Heart right ventricle (tissue), 16 donors: ENCODE measurements at regions not wholly inside any gene's neighbourhood (a gene's known extent, or its start where the extent isn't known, plus 50 kb on each side); places are given as distances from the start of the nearest gene placed in this dataset.

Experiments used
- ATAC-seq, 8 donors: fragments of 200-7000 bp; cut with Tn5 transposase; one replicate each; pipeline ENCODE4 v1.9.1; 2020; ENCODE audit warnings: mild to moderate bottlenecking in 8 of 8, moderate library complexity in 8 of 8, moderate number of reproducible peaks in 1 of 8
- DNase-seq, 2 donors: peaks; one replicate each; pipeline ENCODE4 v3.0.0-alpha.2; 2020
- H3K27ac ChIP-seq, 10 donors: fragments of 200-600 bp; sonication (generic) in 2 of 10; one replicate each; pipeline versions ENCODE4 v1.5.0 to v1.8.0; 2020 to 2022; ENCODE audit warnings: mild to moderate bottlenecking in 3 of 10
- H3K27me3 ChIP-seq, 7 donors: fragments of 200-600 bp; one replicate each; pipeline ENCODE4 v1.8.0; 2021 to 2022; ENCODE audit warnings: mild to moderate bottlenecking in 2 of 7
- H3K36me3 ChIP-seq, 9 donors: fragments of 200-600 bp; sonication (generic) in 1 of 9; one replicate each; pipeline versions ENCODE4 v1.5.0 to v1.8.0; 2020 to 2022; ENCODE audit warnings: mild to moderate bottlenecking in 2 of 9
- H3K4me1 ChIP-seq, 9 donors: fragments of 200-600 bp; sonication (generic) in 1 of 9; one replicate each; pipeline versions ENCODE4 v1.5.0 to v1.8.0; 2020 to 2022; ENCODE audit warnings: mild to moderate bottlenecking in 4 of 9
- H3K4me3 ChIP-seq, 10 donors: fragments of 200-600 bp; sonication (generic) in 2 of 10; one replicate each; pipeline versions ENCODE4 v1.5.0 to v1.8.0; 2020 to 2022; ENCODE audit warnings: mild to moderate bottlenecking in 7 of 10, moderate library complexity in 2 of 10
- H3K9me3 ChIP-seq, 11 donors: fragments of 200-600 bp in 10 of 11; sonication (generic) in 2 of 11; one replicate each; pipeline versions ENCODE4 v1.5.0 to v1.8.0; 2013 to 2022; ENCODE audit warnings: mild to moderate bottlenecking in 2 of 11, control low read depth in 1 of 11, moderate library complexity in 1 of 11
- CTCF ChIP-seq, 9 donors: fragments of 200-600 bp; sonication (generic) in 2 of 9; IDR thresholded peaks; one replicate each; pipeline versions ENCODE4 v1.5.0 to v1.8.0; 2021 to 2022; ENCODE audit warnings: antibody characterized with exemption in 9 of 9, mild to moderate bottlenecking in 5 of 9, moderate library complexity in 1 of 9
- WGBS, 2 donors: extraction: QIAGEN DNeasy Blood & Tissue Kit; methylation state at CpG; one replicate each; pipeline ENCODE4 v1.1.7; 2013; ENCODE audit warnings: inconsistent platforms in 1 of 2; 5-methylcytosine and 5-hydroxymethylcytosine counted together
- intact Hi-C, 10 donors: fragments of 100-400 bp; cut with DNase I; formaldehyde crosslinking; loops; one replicate each; pipeline versions ENCODE4 v1.11.1 to v1.14.2; 2022
- donor health status: Arrhythmogenic right ventricular cardiomyopathy.
- donor health status: ischemic (EF 13 %, LVEDD 7.1; RV severe dilation, severe dysfunction).
- donor health status: healthy with polysubstance abuse.
- donor health status: DM: no; HTN: yes; CAD: no.
- donor health status: DM: no; HTN: no; CAD: no.
- donor health status: ischemic (EF 25% LVEDD 6.9; RV normal size, moderate dysfunction).
- donor health status: ischemic (EF 25% LVEDD 5.7; RV mildly dilated, moderate dysfunction).
- donor health status: healthy.
- donor health status: DM: yes; HTN: yes; CAD: no.
- donor health status: Ischemic cardiomyopathy.
- donor health status: ischemic (EF 35%, LVEDD 5.7; RV mildly dilated, moderate dysfunction).
- donor health status: nonischemic (EF 11% LVEDD 7.7; RV severe dilation, severe dysfunction).
- donor health status: DM: yes; HTN: yes; CAD: no.
- donor health status: PGD.
- donor health status: ischemic (EF 29% LVEDD 5.4; RV normal size, mild dysfunction).
- donor health status: nonischemic (EF 23%, LVEDD 6.1; RV moderate dilation, normal function).

GRCh38 chrX:43357741-43358140, 298.4 kb upstream of the MAOA start:
- ATAC-seq = no peak

DNA sequence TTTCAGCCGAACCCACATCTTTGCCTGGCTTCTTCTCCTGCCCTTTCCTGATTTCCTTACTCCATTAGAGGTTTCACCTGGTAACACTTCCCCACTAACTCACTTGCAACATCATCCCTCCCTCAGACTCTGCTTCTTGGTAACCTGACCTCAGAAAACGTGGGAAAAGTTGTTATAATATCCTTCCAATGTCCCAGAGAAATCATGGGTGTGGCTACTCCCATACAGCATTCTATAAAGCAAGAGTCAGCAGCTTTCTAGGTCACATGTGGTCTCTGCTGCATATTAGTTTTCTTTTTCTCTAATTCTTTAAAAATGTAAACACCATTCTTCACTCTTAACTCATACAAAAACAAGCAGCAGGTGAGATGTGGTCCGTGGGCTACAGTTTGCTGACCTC, 283.1 kb upstream of the MAOA start:
- DNase-seq = no peak
- Histone ChIP-seq H3K27me3 (no peaks in the 10 kb centered on the region), H3K4me1 (no peaks in the 10 kb centered on the region), H3K27ac (no peak overlapping the region), H3K36me3 (no peaks in the 10 kb centered on the region), H3K9me3 (peaks cover 0 to 23% (median 0%) of the 10 kb centered on the region in 11 donors), H3K4me3 (no peak overlapping the region)
- intact Hi-C loops = no loop called here
- TF ChIP-seq CTCF (IDR thresholded peaks at IDR 0.05) = no peak
- 65 to 67% methylated on average over 3 of the region's 3 CpGs for whole genome bisulfite sequencing, 2 donors
- no peak for ATAC-seq

More at GRCh38 chrX:43357741-43358140, 298.4 kb upstream of the MAOA start:
- no peaks in the 10 kb centered on the region for H3K9me3 ChIP-seq
- no peaks in the 10 kb centered on the region for H3K4me1 ChIP-seq
- no peak overlapping the region for H3K4me3 ChIP-seq
- WGBS, 2 donors = 33 to 62% methylated on average over 1 of the region's 1 CpG
- intact Hi-C loops = loop anchor here in 2 of 10 donors (10.0 kb wide), 1 partner anchor 197 kb away; no protein-coding TSS in a partner anchor
- no peak overlapping the region for H3K27ac ChIP-seq
- no peaks in the 10 kb centered on the region for H3K36me3 ChIP-seq
- no peak for TF ChIP-seq CTCF (IDR thresholded peaks at IDR 0.05)
- peaks cover 0 to 15% (median 0%) of the 10 kb centered on the region in 7 donors for H3K27me3 ChIP-seq
- DNase-seq = no peak

DNA sequence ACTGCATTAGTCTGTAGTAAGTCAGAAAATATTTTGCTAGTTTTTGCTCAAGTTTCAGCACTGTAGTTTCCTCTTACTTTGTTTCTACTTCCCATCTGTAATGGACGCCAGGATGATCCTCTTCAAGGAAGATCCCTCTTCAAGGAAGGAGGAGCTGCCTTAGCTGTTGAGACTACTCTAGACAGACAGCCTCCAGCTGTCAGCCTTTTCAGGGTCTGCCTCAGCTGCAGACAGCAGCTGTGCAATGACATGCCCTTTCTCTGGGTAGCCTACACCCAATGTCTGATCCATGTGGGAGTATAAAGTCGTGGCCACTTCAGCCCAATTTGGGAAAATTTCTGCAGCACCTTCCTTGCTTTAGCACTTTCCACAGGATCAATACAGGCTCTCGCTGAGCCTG, 281.0 kb upstream of the MAOA start:
- Histone ChIP-seq H3K27ac (no peak overlapping the region), H3K9me3 (peaks cover 0 to 20% (median 0%) of the 10 kb centered on the region in 11 donors), H3K27me3 (no peaks in the 10 kb centered on the region), H3K4me1 (no peaks in the 10 kb centered on the region), H3K36me3 (no peaks in the 10 kb centered on the region), H3K4me3 (no peak overlapping the region)
- no peak for DNase-seq
- intact Hi-C loops = no loop called here
- WGBS, 2 donors = 61 to 69% methylated on average over 3 of the region's 3 CpGs
- no peak for ATAC-seq
- TF ChIP-seq CTCF (IDR thresholded peaks at IDR 0.05) = no peak

GRCh38 chrX:43380704-43381103, 275.4 kb upstream of the MAOA start:
- DNase-seq (no peak), ATAC-seq (no peak)
- Histone ChIP-seq H3K27ac (no peak overlapping the region), H3K4me1 (no peaks in the 10 kb centered on the region), H3K27me3 (no peaks in the 10 kb centered on the region), H3K4me3 (no peak overlapping the region), H3K9me3 (peaks cover 0 to 4% (median 0%) of the 10 kb centered on the region in 11 donors), H3K36me3 (no peaks in the 10 kb centered on the region)
- intact Hi-C loops = no loop called here
- 88 to 90% methylated on average over 6 of the region's 6 CpGs for WGBS, 2 donors
- no peak for TF ChIP-seq CTCF (IDR thresholded peaks at IDR 0.05)
